SK-N-SH (cell line): ENCODE measurements at regions not wholly inside any gene's neighbourhood (a gene's known extent, or its start where the extent isn't known, plus 50 kb on each side); places are given as distances from the start of the nearest gene placed in this dataset.

Experiments used
- POLR2AphosphoS5 ChIP-seq: IDR thresholded peaks from 2 replicates; pipeline ENCODE4 v1.6.1; 2012; ENCODE audit warnings: low read depth, low read length
- RAD21 ChIP-seq: IDR thresholded peaks from 2 replicates; pipeline ENCODE4 v1.6.1; 2012; ENCODE audit warnings: mild to moderate bottlenecking, low read length
- TAF1 ChIP-seq: IDR thresholded peaks from 2 replicates; pipeline ENCODE4 v1.6.1; 2012; ENCODE audit warnings: low read depth, mild to moderate bottlenecking, low read length, moderate library complexity, borderline replicate concordance

DNA sequence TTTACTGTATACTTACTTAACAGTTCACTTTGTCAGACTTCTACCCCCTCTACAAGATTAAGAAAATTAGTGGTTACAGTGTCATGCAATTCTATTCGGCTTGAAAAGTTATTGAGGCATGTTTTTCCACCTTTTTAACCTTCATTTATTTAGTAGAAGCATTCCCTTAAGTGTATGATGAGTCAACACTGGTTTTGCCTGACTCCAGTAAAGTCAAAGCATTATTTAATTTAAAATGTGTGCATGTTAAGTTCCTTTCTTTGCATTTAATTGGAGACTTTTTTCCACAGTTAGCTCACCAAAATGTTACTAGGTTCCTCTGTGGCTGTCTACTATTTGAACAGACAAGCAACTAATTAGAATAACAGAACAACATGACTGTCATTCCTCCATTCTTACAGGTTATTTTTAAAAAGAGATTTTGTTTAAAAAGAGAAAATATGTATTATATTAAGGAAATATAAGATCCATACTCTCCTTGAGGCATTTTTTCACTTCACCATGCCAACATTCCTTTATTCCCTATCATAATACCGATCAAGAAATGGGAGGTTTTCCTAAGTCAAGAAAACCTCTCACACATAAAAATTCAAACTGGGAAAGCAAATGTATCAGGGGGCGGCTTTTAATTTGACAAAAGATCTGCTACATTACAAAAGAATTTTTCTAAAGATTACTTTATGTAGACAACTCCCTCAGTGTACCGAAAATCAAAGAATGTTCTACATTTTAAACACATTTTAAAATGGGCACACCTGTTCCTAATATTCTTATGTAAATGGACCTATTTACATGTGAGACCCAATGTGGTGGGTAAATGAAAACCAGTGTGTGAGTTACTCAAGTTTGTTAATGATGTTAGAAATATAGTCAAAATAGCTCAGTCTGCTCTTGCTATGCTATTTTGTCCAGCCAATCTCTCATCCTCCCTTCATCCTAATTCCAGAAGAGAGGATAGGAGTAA, 361.2 kb downstream of the UTRN start:
- TF ChIP-seq POLR2AphosphoS5: no peak
- no peak for TF ChIP-seq RAD21
- no peak for TF ChIP-seq TAF1
